PFSK-1 (cell line): ENCODE measurements at regions not wholly inside any gene's neighbourhood (a gene's known extent, or its start where the extent isn't known, plus 50 kb on each side); places are given as distances from the start of the nearest gene placed in this dataset.

Source experiments
- FOXP2 ChIP-seq: optimal IDR thresholded peaks from 2 replicates; pipeline ENCODE3; 2011; ENCODE audit warnings: borderline replicate concordance, control low read depth, inconsistent platforms; ENCODE audit not compliant: insufficient read depth; ENCODE audit errors: extremely low read length, extremely low read depth
- POLR2AphosphoS5 ChIP-seq: IDR thresholded peaks from 2 replicates; pipeline ENCODE4 v1.6.1; 2012; ENCODE audit warnings: low read depth, mild to moderate bottlenecking, control low read depth, low read length, moderate library complexity
- REST ChIP-seq, 2 experiments: IDR thresholded peaks; 2 replicates each; pipeline versions ENCODE4 v1.6.1 to v1.8.0; 2011 to 2012; ENCODE audit warnings: low read depth in 2 of 2, low read length in 2 of 2, control low read depth in 1 of 2, inconsistent platforms in 1 of 2, mild to moderate bottlenecking in 1 of 2, moderate library complexity in 1 of 2; ENCODE audit not compliant: insufficient read depth in 1 of 2
- SIN3A ChIP-seq: IDR thresholded peaks from 2 replicates; pipeline ENCODE4 v1.6.1; 2012; ENCODE audit warnings: mild to moderate bottlenecking, low read length, moderate library complexity, borderline replicate concordance; ENCODE audit not compliant: insufficient read depth
- TAF1 ChIP-seq: IDR thresholded peaks from 2 replicates; pipeline ENCODE4 v1.6.1; 2012; ENCODE audit warnings: low read length, control low read depth, borderline replicate concordance; ENCODE audit not compliant: insufficient read depth

GRCh38 chr5:12100542-12100941, 196.3 kb upstream of the CTNND2 start:
- TF ChIP-seq SIN3A: no peak
- TF ChIP-seq FOXP2: no peak
- TF ChIP-seq REST (IDR thresholded peaks at IDR 0.05; ENCODE audit: insufficient read depth in 1 of 2, low read depth in 2 of 2, low read length in 2 of 2): no peak
- TF ChIP-seq TAF1: no peak
- TF ChIP-seq POLR2AphosphoS5: no peak

GRCh38 chr5:12099296-12099695, 195.1 kb upstream of the CTNND2 start:
- no peak for TF ChIP-seq TAF1
- TF ChIP-seq FOXP2: no peak
- TF ChIP-seq REST (IDR thresholded peaks at IDR 0.05; ENCODE audit: insufficient read depth in 1 of 2, low read depth in 2 of 2, low read length in 2 of 2): no peak

- TF ChIP-seq FOXP2 (no peak), POLR2AphosphoS5 (no peak), REST (IDR thresholded peaks at IDR 0.05; ENCODE audit: insufficient read depth in 1 of 2, low read depth in 2 of 2, low read length in 2 of 2) (no peak), TAF1 (no peak)
Measured at GRCh38 chr5:12095808-12096281, 191.6 kb upstream of the CTNND2 start.

DNA sequence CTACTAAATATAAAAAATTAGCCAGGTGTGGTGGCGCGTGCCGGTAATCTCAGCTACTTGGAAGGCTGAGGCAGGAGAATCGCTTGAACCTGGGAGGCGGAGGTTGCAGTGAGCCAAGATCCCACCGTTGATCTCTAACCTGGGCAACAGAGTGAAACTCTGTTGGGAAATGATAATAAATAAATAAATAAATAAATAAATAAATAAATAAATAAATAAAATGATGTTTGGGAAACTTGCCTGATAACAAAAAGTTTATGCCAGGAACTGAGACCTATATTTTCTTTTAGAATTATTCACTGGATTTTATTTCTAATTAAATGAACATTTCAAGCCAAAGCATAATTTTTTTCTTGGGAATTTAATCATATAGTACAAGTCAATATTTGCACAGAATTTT, 189.3 kb upstream of the CTNND2 start:
- TF ChIP-seq POLR2AphosphoS5 (no peak), REST (IDR thresholded peaks at IDR 0.05; ENCODE audit: insufficient read depth in 1 of 2, low read depth in 2 of 2, low read length in 2 of 2) (no peak), TAF1 (no peak), FOXP2 (no peak), SIN3A (no peak)

DNA sequence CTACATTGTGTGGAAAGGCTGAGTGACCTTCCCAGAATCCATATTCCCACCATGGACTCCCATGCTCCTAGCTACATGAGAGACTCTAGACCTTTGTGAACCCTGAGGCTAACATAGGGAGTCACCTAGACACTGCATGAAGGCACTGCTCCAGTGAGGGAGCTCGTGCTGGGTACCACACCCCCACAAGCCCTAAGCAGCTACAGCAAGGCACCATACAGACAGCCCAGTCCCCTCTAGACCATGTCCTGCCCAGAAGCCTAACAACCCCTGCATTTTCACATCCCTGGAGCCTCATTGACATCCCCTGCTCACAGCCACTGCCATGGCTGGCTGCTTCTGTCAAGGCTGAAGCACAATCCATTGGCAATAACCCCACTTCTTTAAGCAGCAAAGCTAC, 176.5 kb upstream of the CTNND2 start:
- TF ChIP-seq FOXP2 (no peak), REST (IDR thresholded peaks at IDR 0.05; ENCODE audit: insufficient read depth in 1 of 2, low read depth in 2 of 2, low read length in 2 of 2) (no peak), POLR2AphosphoS5 (no peak), TAF1 (no peak), SIN3A (no peak)
